ENCODE measurements at regions not wholly inside any gene's neighbourhood (a gene's known extent, or its start where the extent isn't known, plus 50 kb on each side); places are given as distances from the start of the nearest gene placed in this dataset.

- TF ChIP-seq CTCF (IDR thresholded peaks at IDR 0.05; ENCODE audit: insufficient read depth, low read length, poor library complexity, severe bottlenecking) (no peak), EZH2phosphoT487 (conservative IDR thresholded peaks at IDR 0.05; ENCODE audit: low read length) (no peak)
Measured at GRCh38 chr6:127053032-127053874, 65.2 kb upstream of the RSPO3 start.
